ENCODE measurements at regions not wholly inside any gene's neighbourhood (a gene's known extent, or its start where the extent isn't known, plus 50 kb on each side); places are given as distances from the start of the nearest gene placed in this dataset.

DNA sequence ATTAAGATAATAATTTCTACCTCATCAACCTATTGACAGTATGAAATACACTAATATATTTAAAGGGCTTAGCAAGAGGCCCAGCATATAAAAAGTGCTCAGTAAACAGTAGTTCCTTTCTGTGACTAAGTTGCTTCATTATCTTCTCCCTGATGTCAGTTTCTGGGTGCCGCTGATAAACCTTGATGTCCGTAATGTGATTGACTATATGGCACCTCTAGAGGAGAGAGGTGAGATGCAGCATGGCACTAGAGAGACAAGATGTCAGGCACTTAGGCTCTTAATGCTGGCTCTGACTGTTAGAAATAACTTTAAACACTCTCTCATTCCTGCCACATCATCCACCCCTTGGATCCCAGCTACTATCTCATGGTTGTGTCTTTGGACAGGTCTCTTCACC, 455.9 kb upstream of the KLF4 start:
- no peak overlapping the region for H3K4me3 ChIP-seq (ENCODE audit: low read depth, low read length)
- no peak overlapping the region for H3K4me2 ChIP-seq (ENCODE audit: low read length)
- peaks cover 0 to under 1% of the 10 kb centered on the region in 2 experiments for H3K4me1 ChIP-seq (ENCODE audit: control insufficient read depth in 1 of 2, insufficient read depth in 2 of 2, low read length in 2 of 2)
- DNase-seq: no peak
- H3K27ac ChIP-seq (ENCODE audit: low read depth, low read length): no peak overlapping the region
- H3K79me2 ChIP-seq (ENCODE audit: control insufficient read depth, insufficient read depth, low read length, poor library complexity): no peaks in the 10 kb centered on the region
- no peaks in the 10 kb centered on the region for H3K36me3 ChIP-seq (ENCODE audit: control insufficient read depth in 1 of 2, insufficient read depth in 2 of 2, low read length in 2 of 2)
- WGBS (ENCODE audit: extremely low coverage, insufficient coverage, insufficient read length): no CpG with 5 or more reads among the region's 2 CpGs
- no peak overlapping the region for H3K9ac ChIP-seq (ENCODE audit: low read length)
- no peak overlapping the region for H3K14ac ChIP-seq (ENCODE audit: low read length)
- H2AK5ac ChIP-seq (ENCODE audit: low read length): no peak overlapping the region
- H3K9me3 ChIP-seq (ENCODE audit: insufficient read depth, low read depth, low read length): no peaks in the 10 kb centered on the region
- no peak overlapping the region for H4K91ac ChIP-seq (ENCODE audit: low read depth, low read length)
- H3K18ac ChIP-seq (ENCODE audit: low read length): no peak overlapping the region
- H3K4ac ChIP-seq (ENCODE audit: low read depth, low read length): no peak overlapping the region
- H2BK12ac ChIP-seq (ENCODE audit: low read length): no peak overlapping the region
- no peak overlapping the region for H4K12ac ChIP-seq (ENCODE audit: low read depth, low read length)
- no peak overlapping the region for H2BK5ac ChIP-seq (ENCODE audit: low read depth, low read length, poor library complexity)
- H4K8ac ChIP-seq (ENCODE audit: low read depth, low read length): no peak overlapping the region
- no peaks in the 10 kb centered on the region for H3K79me1 ChIP-seq (ENCODE audit: low read length)
- no peak overlapping the region for H2AFZ ChIP-seq (ENCODE audit: insufficient read depth, low read length, poor library complexity)
- no peak overlapping the region for H3K23ac ChIP-seq (ENCODE audit: low read length)
- H3K27me3 ChIP-seq (ENCODE audit: insufficient read depth, low read length): no peaks in the 10 kb centered on the region
- H2BK120ac ChIP-seq (ENCODE audit: insufficient read depth, low read length, poor library complexity): no peak overlapping the region

DNA sequence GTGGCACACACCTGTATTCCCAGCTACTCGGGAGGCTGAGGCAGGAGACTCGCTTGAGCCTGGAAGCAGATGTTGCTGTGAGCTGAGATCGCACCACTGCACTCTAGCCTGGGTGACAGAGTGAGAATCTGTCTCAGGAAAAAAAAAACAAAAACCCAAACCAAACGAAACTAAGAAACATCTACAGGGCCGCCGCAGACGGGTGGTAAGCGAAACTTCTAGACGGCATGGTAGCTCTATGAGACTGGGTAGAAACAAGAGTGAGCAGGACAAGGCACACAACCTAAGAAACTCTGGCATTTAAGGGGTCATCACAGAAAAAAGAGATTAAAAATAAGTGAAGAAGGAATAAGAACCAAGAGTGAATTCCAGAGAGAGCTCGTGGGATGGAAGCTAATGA, 454.8 kb upstream of the KLF4 start:
- Histone ChIP-seq H2BK5ac (ENCODE audit: low read depth, low read length, poor library complexity) (no peak overlapping the region), H3K27ac (ENCODE audit: low read depth, low read length) (no peak overlapping the region), H2AK5ac (ENCODE audit: low read length) (no peak overlapping the region), H3K4me3 (ENCODE audit: low read depth, low read length) (no peak overlapping the region), H3K79me2 (ENCODE audit: control insufficient read depth, insufficient read depth, low read length, poor library complexity) (no peaks in the 10 kb centered on the region), H2BK12ac (ENCODE audit: low read length) (no peak overlapping the region), H3K14ac (ENCODE audit: low read length) (no peak overlapping the region), H2AFZ (ENCODE audit: insufficient read depth, low read length, poor library complexity) (no peak overlapping the region), H4K8ac (ENCODE audit: low read depth, low read length) (no peak overlapping the region), H3K4ac (ENCODE audit: low read depth, low read length) (no peak overlapping the region), H4K91ac (ENCODE audit: low read depth, low read length) (no peak overlapping the region), H3K18ac (ENCODE audit: low read length) (no peak overlapping the region), H3K23ac (ENCODE audit: low read length) (no peak overlapping the region), H4K12ac (ENCODE audit: low read depth, low read length) (no peak overlapping the region), H3K9me3 (ENCODE audit: insufficient read depth, low read depth, low read length) (no peaks in the 10 kb centered on the region), H3K79me1 (ENCODE audit: low read length) (no peaks in the 10 kb centered on the region), H3K9ac (ENCODE audit: low read length) (no peak overlapping the region), H3K36me3 (ENCODE audit: control insufficient read depth in 1 of 2, insufficient read depth in 2 of 2, low read length in 2 of 2) (no peaks in the 10 kb centered on the region), H2BK120ac (ENCODE audit: insufficient read depth, low read length, poor library complexity) (no peak overlapping the region), H3K27me3 (ENCODE audit: insufficient read depth, low read length) (no peaks in the 10 kb centered on the region), H3K4me1 (ENCODE audit: control insufficient read depth in 1 of 2, insufficient read depth in 2 of 2, low read length in 2 of 2) (peaks cover 0 to 4% of the 10 kb centered on the region in 2 experiments), H3K4me2 (ENCODE audit: low read length) (no peak overlapping the region)
- WGBS (ENCODE audit: extremely low coverage, insufficient coverage, insufficient read length): no CpG with 5 or more reads among the region's 10 CpGs
- DNase-seq: no peak

DNA sequence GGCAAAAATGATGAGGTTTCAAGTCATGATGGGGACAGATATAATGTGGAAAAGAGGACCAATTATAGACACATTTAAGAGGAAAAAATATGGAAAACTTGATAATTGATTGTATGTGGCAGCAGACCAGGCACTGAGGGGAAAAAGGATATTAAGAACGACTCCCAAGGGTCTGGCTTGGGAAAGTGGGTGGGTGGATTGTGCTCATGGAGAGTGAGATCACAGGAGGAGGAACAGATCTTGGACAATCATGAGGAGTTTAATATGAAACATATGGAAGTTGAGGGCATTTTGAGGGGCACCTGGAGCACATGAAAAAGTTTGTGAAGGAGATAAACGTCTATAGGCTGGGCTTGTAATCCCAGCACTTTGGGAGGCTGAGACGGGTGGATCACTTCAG, 454.3 kb upstream of the KLF4 start:
- H2BK12ac ChIP-seq (ENCODE audit: low read length): no peak overlapping the region
- H3K23ac ChIP-seq (ENCODE audit: low read length): no peak overlapping the region
- no peaks in the 10 kb centered on the region for H3K79me1 ChIP-seq (ENCODE audit: low read length)

DNA sequence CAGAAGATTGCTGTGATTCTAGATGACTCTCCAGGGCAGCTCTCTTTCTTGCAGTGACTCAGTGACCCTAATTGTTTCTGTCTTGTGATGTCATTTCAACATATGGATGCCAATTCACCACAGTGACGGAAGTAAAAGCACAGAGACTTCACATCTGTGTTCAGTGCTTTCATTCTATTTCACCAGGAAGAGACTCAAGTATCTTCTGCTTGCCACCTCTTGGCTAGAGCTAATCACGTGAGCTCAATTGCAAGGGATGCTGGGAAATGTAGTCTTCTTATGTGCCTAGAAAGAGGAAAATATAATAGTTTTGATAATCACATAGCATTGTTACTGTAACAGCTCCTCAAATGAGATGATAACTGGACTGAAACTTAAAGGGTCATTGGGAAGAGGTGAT, 453.3 kb upstream of the KLF4 start:
- H3K27ac ChIP-seq (ENCODE audit: low read depth, low read length): no peak overlapping the region
- no peak overlapping the region for H3K4ac ChIP-seq (ENCODE audit: low read depth, low read length)
- no peaks in the 10 kb centered on the region for H3K27me3 ChIP-seq (ENCODE audit: insufficient read depth, low read length)
- no peaks in the 10 kb centered on the region for H3K79me1 ChIP-seq (ENCODE audit: low read length)
- H2BK5ac ChIP-seq (ENCODE audit: low read depth, low read length, poor library complexity): no peak overlapping the region
- no peaks in the 10 kb centered on the region for H3K9me3 ChIP-seq (ENCODE audit: insufficient read depth, low read depth, low read length)
- peaks cover 0 to 4% of the 10 kb centered on the region in 2 experiments for H3K4me1 ChIP-seq (ENCODE audit: control insufficient read depth in 1 of 2, insufficient read depth in 2 of 2, low read length in 2 of 2)
- H3K18ac ChIP-seq (ENCODE audit: low read length): no peak overlapping the region
- H3K23ac ChIP-seq (ENCODE audit: low read length): no peak overlapping the region
- H3K4me2 ChIP-seq (ENCODE audit: low read length): no peak overlapping the region
- WGBS (ENCODE audit: extremely low coverage, insufficient coverage, insufficient read length): no CpG with 5 or more reads among the region's 2 CpGs
- no peak overlapping the region for H4K91ac ChIP-seq (ENCODE audit: low read depth, low read length)
- H4K8ac ChIP-seq (ENCODE audit: low read depth, low read length): no peak overlapping the region
- no peak overlapping the region for H2AK5ac ChIP-seq (ENCODE audit: low read length)
- no peak overlapping the region for H2AFZ ChIP-seq (ENCODE audit: insufficient read depth, low read length, poor library complexity)
- no peak overlapping the region for H4K12ac ChIP-seq (ENCODE audit: low read depth, low read length)
- H3K9ac ChIP-seq (ENCODE audit: low read length): no peak overlapping the region
- H2BK12ac ChIP-seq (ENCODE audit: low read length): no peak overlapping the region
- peak in 1 of 2 donors; percentile 15 for DNase-seq
- H3K36me3 ChIP-seq (ENCODE audit: control insufficient read depth in 1 of 2, insufficient read depth in 2 of 2, low read length in 2 of 2): no peaks in the 10 kb centered on the region
- H3K4me3 ChIP-seq (ENCODE audit: low read depth, low read length): no peak overlapping the region
- no peak overlapping the region for H2BK120ac ChIP-seq (ENCODE audit: insufficient read depth, low read length, poor library complexity)
- H3K14ac ChIP-seq (ENCODE audit: low read length): no peak overlapping the region
- no peaks in the 10 kb centered on the region for H3K79me2 ChIP-seq (ENCODE audit: control insufficient read depth, insufficient read depth, low read length, poor library complexity)

More for the DNA sequence above, 454.3 kb upstream of the KLF4 start:
- H3K9me3 ChIP-seq (ENCODE audit: insufficient read depth, low read depth, low read length): no peaks in the 10 kb centered on the region
- H3K18ac ChIP-seq (ENCODE audit: low read length): no peak overlapping the region
- H3K4me2 ChIP-seq (ENCODE audit: low read length): no peak overlapping the region
- H2AK5ac ChIP-seq (ENCODE audit: low read length): no peak overlapping the region
- WGBS (ENCODE audit: extremely low coverage, insufficient coverage, insufficient read length): no CpG with 5 or more reads among the region's 3 CpGs
- no peak overlapping the region for H3K4me3 ChIP-seq (ENCODE audit: low read depth, low read length)
- H4K12ac ChIP-seq (ENCODE audit: low read depth, low read length): no peak overlapping the region
- H3K9ac ChIP-seq (ENCODE audit: low read length): no peak overlapping the region
- no peak for DNase-seq
- H3K4ac ChIP-seq (ENCODE audit: low read depth, low read length): no peak overlapping the region
- H3K36me3 ChIP-seq (ENCODE audit: control insufficient read depth in 1 of 2, insufficient read depth in 2 of 2, low read length in 2 of 2): no peaks in the 10 kb centered on the region
- peaks cover 0 to 4% of the 10 kb centered on the region in 2 experiments for H3K4me1 ChIP-seq (ENCODE audit: control insufficient read depth in 1 of 2, insufficient read depth in 2 of 2, low read length in 2 of 2)
- no peaks in the 10 kb centered on the region for H3K79me2 ChIP-seq (ENCODE audit: control insufficient read depth, insufficient read depth, low read length, poor library complexity)
- H2AFZ ChIP-seq (ENCODE audit: insufficient read depth, low read length, poor library complexity): no peak overlapping the region
- H2BK120ac ChIP-seq (ENCODE audit: insufficient read depth, low read length, poor library complexity): no peak overlapping the region
- H4K91ac ChIP-seq (ENCODE audit: low read depth, low read length): no peak overlapping the region
- no peak overlapping the region for H3K27ac ChIP-seq (ENCODE audit: low read depth, low read length)
- no peak overlapping the region for H4K8ac ChIP-seq (ENCODE audit: low read depth, low read length)
- H3K14ac ChIP-seq (ENCODE audit: low read length): no peak overlapping the region
- H3K27me3 ChIP-seq (ENCODE audit: insufficient read depth, low read length): no peaks in the 10 kb centered on the region
- H2BK5ac ChIP-seq (ENCODE audit: low read depth, low read length, poor library complexity): no peak overlapping the region
